ENCODE measurements at regions not wholly inside any gene's neighbourhood (a gene's known extent, or its start where the extent isn't known, plus 50 kb on each side); places are given as distances from the start of the nearest gene placed in this dataset.

DNA sequence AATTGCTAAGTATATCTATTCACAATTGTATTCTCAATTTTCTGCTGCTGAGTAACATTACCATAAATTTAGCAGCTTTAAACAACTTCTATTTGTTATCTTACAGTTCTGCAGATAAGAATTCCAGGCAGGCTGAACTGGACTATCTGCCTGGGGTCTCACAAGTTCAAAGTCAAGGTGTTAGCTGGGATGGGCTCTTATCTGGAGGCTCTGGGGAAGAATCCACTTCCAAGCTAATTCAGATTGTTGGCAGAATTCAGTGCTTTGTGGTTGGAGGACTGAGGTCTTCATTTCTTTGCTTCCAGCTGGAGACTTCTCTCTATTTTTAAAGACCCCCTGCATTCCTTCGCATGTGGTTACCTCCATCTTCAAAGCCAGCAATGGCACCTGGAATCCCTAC lies 329.9 kb upstream of the ISX start:
- no peaks in the 10 kb centered on the region for H3K9me1 ChIP-seq (ENCODE audit: control insufficient read depth, extremely low read depth, insufficient read depth, low read length)
- no peak overlapping the region for H3K4me3 ChIP-seq (ENCODE audit: control insufficient read depth in 2 of 3, extremely low read depth in 1 of 3, insufficient read depth in 2 of 3, low read depth in 1 of 3, low read length in 3 of 3)
- no peak for DNase-seq (ENCODE audit: low read depth, low spot score)
- H3K79me2 ChIP-seq (ENCODE audit: control insufficient read depth, insufficient read depth, low read length): no peaks in the 10 kb centered on the region
- no peaks in the 10 kb centered on the region for H3K36me3 ChIP-seq (ENCODE audit: control insufficient read depth in 2 of 2, extremely low read depth in 1 of 2, insufficient read depth in 2 of 2, low read length in 2 of 2)
- no peaks in the 10 kb centered on the region for H3K27me3 ChIP-seq (ENCODE audit: control insufficient read depth, extremely low read depth, insufficient read depth, low read length)
- no peak overlapping the region for H3K9ac ChIP-seq (ENCODE audit: control insufficient read depth, extremely low read depth, insufficient read depth, low read length)
- H2AFZ ChIP-seq (ENCODE audit: control insufficient read depth, low read length): no peak overlapping the region
- H3K4me2 ChIP-seq (ENCODE audit: control insufficient read depth, extremely low read depth, insufficient read depth, low read depth, low read length): no peak overlapping the region
- H3K27ac ChIP-seq (ENCODE audit: control insufficient read depth, insufficient read depth, low read length): no peak overlapping the region
- no peak for FAIRE-seq
- no peaks in the 10 kb centered on the region for H4K20me1 ChIP-seq (ENCODE audit: control insufficient read depth, extremely low read depth, insufficient read depth, low read length)
- H3K4me1 ChIP-seq (ENCODE audit: control insufficient read depth, extremely low read depth, insufficient read depth, low read length): no peaks in the 10 kb centered on the region
- H3K9me3 ChIP-seq (ENCODE audit: control insufficient read depth, low read depth, low read length): no peaks in the 10 kb centered on the region
- dilution Hi-C loops (cut with MboI; ENCODE audit: extremely low pct_ligation_motif_present, low sequenced_read_pairs): no loop called here
- TF ChIP-seq, protein P1, sequence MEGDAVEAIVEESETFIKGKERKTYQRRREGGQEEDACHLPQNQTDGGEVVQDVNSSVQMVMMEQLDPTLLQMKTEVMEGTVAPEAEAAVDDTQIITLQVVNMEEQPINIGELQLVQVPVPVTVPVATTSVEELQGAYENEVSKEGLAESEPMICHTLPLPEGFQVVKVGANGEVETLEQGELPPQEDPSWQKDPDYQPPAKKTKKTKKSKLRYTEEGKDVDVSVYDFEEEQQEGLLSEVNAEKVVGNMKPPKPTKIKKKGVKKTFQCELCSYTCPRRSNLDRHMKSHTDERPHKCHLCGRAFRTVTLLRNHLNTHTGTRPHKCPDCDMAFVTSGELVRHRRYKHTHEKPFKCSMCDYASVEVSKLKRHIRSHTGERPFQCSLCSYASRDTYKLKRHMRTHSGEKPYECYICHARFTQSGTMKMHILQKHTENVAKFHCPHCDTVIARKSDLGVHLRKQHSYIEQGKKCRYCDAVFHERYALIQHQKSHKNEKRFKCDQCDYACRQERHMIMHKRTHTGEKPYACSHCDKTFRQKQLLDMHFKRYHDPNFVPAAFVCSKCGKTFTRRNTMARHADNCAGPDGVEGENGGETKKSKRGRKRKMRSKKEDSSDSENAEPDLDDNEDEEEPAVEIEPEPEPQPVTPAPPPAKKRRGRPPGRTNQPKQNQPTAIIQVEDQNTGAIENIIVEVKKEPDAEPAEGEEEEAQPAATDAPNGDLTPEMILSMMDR (optimal IDR thresholded peaks at IDR 0.05 in 1 of 3, IDR thresholded peaks at IDR 0.05 in 1 of 3, conservative IDR thresholded peaks at IDR 0.05 in 1 of 3; ENCODE audit: extremely low read depth in 1 of 3, insufficient read depth in 2 of 3, low read length in 3 of 3): no peak
- TF ChIP-seq EZH2 (IDR thresholded peaks at IDR 0.05; ENCODE audit: low read length): no peak

DNA sequence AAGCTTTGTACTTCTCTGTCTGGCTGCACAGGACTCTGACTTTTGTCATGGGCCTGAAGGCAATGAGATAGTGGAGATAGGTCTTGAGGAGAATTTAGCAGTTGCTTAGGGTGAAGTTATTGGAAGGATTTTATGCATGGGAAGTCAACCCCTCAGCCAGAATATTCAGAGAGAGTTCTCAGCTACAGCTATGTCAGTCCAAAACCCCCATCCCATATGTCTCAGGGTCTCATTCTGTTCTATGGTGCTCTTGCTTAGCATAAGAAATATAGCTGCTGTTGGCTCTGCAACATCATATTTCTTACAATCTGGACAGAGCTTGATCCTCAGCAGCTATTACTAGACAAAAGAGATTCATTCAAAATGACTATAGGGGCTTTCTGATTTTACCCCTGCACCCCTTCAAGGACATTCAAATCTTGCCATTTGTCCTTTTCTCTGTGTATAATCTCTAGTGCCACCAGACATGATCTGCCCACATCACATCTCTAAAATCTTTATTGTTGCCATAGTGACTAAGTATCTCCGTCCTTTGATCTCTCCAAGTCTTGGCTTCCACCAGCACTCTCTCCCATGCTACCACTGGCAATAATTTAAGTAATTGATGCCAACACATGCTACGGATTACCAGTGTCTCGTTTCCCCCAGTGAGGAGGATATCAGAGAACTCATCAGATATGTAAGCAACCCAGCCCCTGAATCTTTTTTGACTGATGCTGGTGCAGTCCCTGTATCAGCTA lies 327.1 kb upstream of the ISX start:
- no peak overlapping the region for H3K9ac ChIP-seq (ENCODE audit: control insufficient read depth, extremely low read depth, insufficient read depth, low read length)
- TF ChIP-seq, protein P1 (optimal IDR thresholded peaks at IDR 0.05 in 1 of 3, IDR thresholded peaks at IDR 0.05 in 1 of 3, conservative IDR thresholded peaks at IDR 0.05 in 1 of 3; ENCODE audit: extremely low read depth in 1 of 3, insufficient read depth in 2 of 3, low read length in 3 of 3): no peak
- TF ChIP-seq EZH2 (IDR thresholded peaks at IDR 0.05; ENCODE audit: low read length): no peak
- no peaks in the 10 kb centered on the region for H3K27me3 ChIP-seq (ENCODE audit: control insufficient read depth, extremely low read depth, insufficient read depth, low read length)
- no peaks in the 10 kb centered on the region for H4K20me1 ChIP-seq (ENCODE audit: control insufficient read depth, extremely low read depth, insufficient read depth, low read length)
- H3K9me1 ChIP-seq (ENCODE audit: control insufficient read depth, extremely low read depth, insufficient read depth, low read length): no peaks in the 10 kb centered on the region
- DNase-seq (ENCODE audit: low read depth, low spot score) (no peak), FAIRE-seq (no peak)
- no peak overlapping the region for H3K27ac ChIP-seq (ENCODE audit: control insufficient read depth, insufficient read depth, low read length)
- H3K4me3 ChIP-seq (ENCODE audit: control insufficient read depth in 2 of 3, extremely low read depth in 1 of 3, insufficient read depth in 2 of 3, low read depth in 1 of 3, low read length in 3 of 3): no peak overlapping the region
- no peak overlapping the region for H3K4me2 ChIP-seq (ENCODE audit: control insufficient read depth, extremely low read depth, insufficient read depth, low read depth, low read length)
- H3K9me3 ChIP-seq (ENCODE audit: control insufficient read depth, low read depth, low read length): no peaks in the 10 kb centered on the region
- H2AFZ ChIP-seq (ENCODE audit: control insufficient read depth, low read length): no peak overlapping the region
- H3K79me2 ChIP-seq (ENCODE audit: control insufficient read depth, insufficient read depth, low read length): no peaks in the 10 kb centered on the region
- dilution Hi-C loops (cut with MboI; ENCODE audit: extremely low pct_ligation_motif_present, low sequenced_read_pairs): no loop called here
- H3K36me3 ChIP-seq (ENCODE audit: control insufficient read depth in 2 of 2, extremely low read depth in 1 of 2, insufficient read depth in 2 of 2, low read length in 2 of 2): no peaks in the 10 kb centered on the region
- no peaks in the 10 kb centered on the region for H3K4me1 ChIP-seq (ENCODE audit: control insufficient read depth, extremely low read depth, insufficient read depth, low read length)

Measured in keratinocyte (primary cell).